ENCODE measurements at regions not wholly inside any gene's neighbourhood (a gene's known extent, or its start where the extent isn't known, plus 50 kb on each side); places are given as distances from the start of the nearest gene placed in this dataset.

- no peak for ATAC-seq
- TF ChIP-seq OSR1 (CRISPR knock-in tag; IDR thresholded peaks at IDR 0.05) (no peak), ZC3H10 (CRISPR knock-in tag; IDR thresholded peaks at IDR 0.05) (no peak), ZNF8 (CRISPR knock-in tag; IDR thresholded peaks at IDR 0.05) (no peak), ARNTL (CRISPR knock-in tag; IDR thresholded peaks at IDR 0.05; ENCODE audit: borderline replicate concordance, low read depth) (no peak), TOX (CRISPR knock-in tag; IDR thresholded peaks at IDR 0.05; ENCODE audit: borderline replicate concordance) (no peak), SNAI2 (CRISPR knock-in tag; IDR thresholded peaks at IDR 0.05) (no peak), ZNF70 (CRISPR knock-in tag; IDR thresholded peaks at IDR 0.05) (no peak)
- TF ChIP-seq, protein P1, sequence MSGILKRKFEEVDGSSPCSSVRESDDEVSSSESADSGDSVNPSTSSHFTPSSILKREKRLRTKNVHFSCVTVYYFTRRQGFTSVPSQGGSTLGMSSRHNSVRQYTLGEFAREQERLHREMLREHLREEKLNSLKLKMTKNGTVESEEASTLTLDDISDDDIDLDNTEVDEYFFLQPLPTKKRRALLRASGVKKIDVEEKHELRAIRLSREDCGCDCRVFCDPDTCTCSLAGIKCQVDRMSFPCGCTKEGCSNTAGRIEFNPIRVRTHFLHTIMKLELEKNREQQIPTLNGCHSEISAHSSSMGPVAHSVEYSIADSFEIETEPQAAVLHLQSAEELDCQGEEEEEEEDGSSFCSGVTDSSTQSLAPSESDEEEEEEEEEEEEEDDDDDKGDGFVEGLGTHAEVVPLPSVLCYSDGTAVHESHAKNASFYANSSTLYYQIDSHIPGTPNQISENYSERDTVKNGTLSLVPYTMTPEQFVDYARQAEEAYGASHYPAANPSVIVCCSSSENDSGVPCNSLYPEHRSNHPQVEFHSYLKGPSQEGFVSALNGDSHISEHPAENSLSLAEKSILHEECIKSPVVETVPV (CRISPR knock-in tag; IDR thresholded peaks at IDR 0.05): no peak
- TF ChIP-seq, protein P2, sequence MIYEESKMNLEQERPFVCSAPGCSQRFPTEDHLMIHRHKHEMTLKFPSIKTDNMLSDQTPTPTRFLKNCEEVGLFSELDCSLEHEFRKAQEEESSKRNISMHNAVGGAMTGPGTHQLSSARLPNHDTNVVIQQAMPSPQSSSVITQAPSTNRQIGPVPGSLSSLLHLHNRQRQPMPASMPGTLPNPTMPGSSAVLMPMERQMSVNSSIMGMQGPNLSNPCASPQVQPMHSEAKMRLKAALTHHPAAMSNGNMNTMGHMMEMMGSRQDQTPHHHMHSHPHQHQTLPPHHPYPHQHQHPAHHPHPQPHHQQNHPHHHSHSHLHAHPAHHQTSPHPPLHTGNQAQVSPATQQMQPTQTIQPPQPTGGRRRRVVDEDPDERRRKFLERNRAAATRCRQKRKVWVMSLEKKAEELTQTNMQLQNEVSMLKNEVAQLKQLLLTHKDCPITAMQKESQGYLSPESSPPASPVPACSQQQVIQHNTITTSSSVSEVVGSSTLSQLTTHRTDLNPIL (CRISPR knock-in tag; IDR thresholded peaks at IDR 0.05; ENCODE audit: low read depth): no peak
These were observed 218.4 kb upstream of the JARID2 start for GRCh38 chr6:15027472-15027871.

DNA sequence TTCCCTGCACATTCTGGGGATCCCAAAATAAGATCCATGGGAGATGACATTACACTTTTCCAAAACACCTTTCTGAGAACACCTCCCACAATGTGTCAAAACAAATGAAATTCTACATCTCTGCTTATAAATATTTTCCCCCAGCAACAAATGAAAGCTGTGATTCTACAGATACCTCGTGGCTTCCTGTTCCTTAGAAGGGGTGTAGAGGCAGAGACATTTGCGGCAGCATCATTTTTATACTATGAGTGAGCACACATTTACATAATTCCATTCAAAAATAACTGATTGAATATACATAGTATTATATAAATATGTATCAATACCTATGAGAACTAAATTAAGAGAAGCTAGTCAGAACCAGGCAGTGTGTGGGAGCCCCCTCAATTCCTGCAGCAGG is 213.9 kb upstream of the JARID2 start:
- ATAC-seq: no peak
- TF ChIP-seq ZNF565 (CRISPR knock-in tag; conservative IDR thresholded peaks at IDR 0.05; ENCODE audit: low read depth) (no peak), PPARA (CRISPR knock-in tag; IDR thresholded peaks at IDR 0.05; ENCODE audit: borderline replicate concordance) (no peak), GLIS3 (CRISPR knock-in tag; IDR thresholded peaks at IDR 0.05) (no peak), ZFP30 (CRISPR knock-in tag; IDR thresholded peaks at IDR 0.05) (no peak), BACH2 (CRISPR knock-in tag; IDR thresholded peaks at IDR 0.05; ENCODE audit: borderline replicate concordance) (no peak), OSR1 (CRISPR knock-in tag; IDR thresholded peaks at IDR 0.05) (no peak), TOX (CRISPR knock-in tag; IDR thresholded peaks at IDR 0.05; ENCODE audit: borderline replicate concordance) (no peak), ZNF70 (CRISPR knock-in tag; IDR thresholded peaks at IDR 0.05) (no peak), ZC3H10 (CRISPR knock-in tag; IDR thresholded peaks at IDR 0.05) (no peak), RARB (CRISPR knock-in tag; IDR thresholded peaks at IDR 0.05) (no peak), TSHZ2 (CRISPR knock-in tag; IDR thresholded peaks at IDR 0.05) (no peak), PATZ1 (CRISPR knock-in tag; IDR thresholded peaks at IDR 0.05; ENCODE audit: borderline replicate concordance) (no peak), ISL1 (CRISPR knock-in tag; IDR thresholded peaks at IDR 0.05) (no peak), CSDC2 (CRISPR knock-in tag; IDR thresholded peaks at IDR 0.05) (no peak), TCF4 (CRISPR knock-in tag; IDR thresholded peaks at IDR 0.05; ENCODE audit: borderline replicate concordance) (no peak)
- TF ChIP-seq, protein P1 (CRISPR knock-in tag; IDR thresholded peaks at IDR 0.05): no peak
- TF ChIP-seq, protein P2 (CRISPR knock-in tag; IDR thresholded peaks at IDR 0.05; ENCODE audit: low read depth): no peak

DNA sequence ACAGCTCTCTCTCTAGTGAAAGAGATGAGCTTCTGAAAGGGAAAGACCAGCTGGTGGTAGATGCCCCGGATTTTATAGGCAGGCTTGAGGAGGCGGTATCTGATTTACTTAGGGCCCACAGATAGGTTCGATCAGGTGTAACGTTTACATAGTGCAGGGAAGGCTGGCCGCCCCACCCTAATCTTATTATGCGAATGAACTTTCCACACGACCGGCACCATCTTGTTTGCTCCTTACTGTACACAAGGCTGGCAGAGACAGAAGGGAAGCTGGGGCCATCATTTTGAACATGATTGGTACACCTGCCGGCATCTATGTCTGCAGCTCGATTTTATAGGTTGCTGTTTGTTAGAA is 212.0 kb upstream of the JARID2 start:
- ATAC-seq: no peak
- TF ChIP-seq, protein P1 (CRISPR knock-in tag; IDR thresholded peaks at IDR 0.05): no peak
- TF ChIP-seq ZFP30 (CRISPR knock-in tag; IDR thresholded peaks at IDR 0.05) (no peak), GLIS3 (CRISPR knock-in tag; IDR thresholded peaks at IDR 0.05) (no peak), POU6F1 (CRISPR knock-in tag; IDR thresholded peaks at IDR 0.05; ENCODE audit: borderline replicate concordance, low read depth) (no peak), CSDC2 (CRISPR knock-in tag; IDR thresholded peaks at IDR 0.05) (no peak), TCF4 (CRISPR knock-in tag; IDR thresholded peaks at IDR 0.05; ENCODE audit: borderline replicate concordance) (no peak), PPARA (CRISPR knock-in tag; IDR thresholded peaks at IDR 0.05; ENCODE audit: borderline replicate concordance) (no peak), ZC3H10 (CRISPR knock-in tag; IDR thresholded peaks at IDR 0.05) (no peak), ZNF8 (CRISPR knock-in tag; IDR thresholded peaks at IDR 0.05) (no peak)
- TF ChIP-seq, protein P2 (CRISPR knock-in tag; IDR thresholded peaks at IDR 0.05; ENCODE audit: low read depth): no peak
